ENCODE measurements at regions not wholly inside any gene's neighbourhood (a gene's known extent, or its start where the extent isn't known, plus 50 kb on each side); places are given as distances from the start of the nearest gene placed in this dataset.

GRCh38 chr3:84567796-84568195, 391.0 kb upstream of the CADM2 start:
- no peak for TF ChIP-seq CTCF (conservative IDR thresholded peaks at IDR 0.05; ENCODE audit: low read depth, low read length)
- no peak for DNase-seq (ENCODE audit: low read depth)
- H3K4me3 ChIP-seq (ENCODE audit: low read length) = no peak overlapping the region

- no peak for TF ChIP-seq CTCF (conservative IDR thresholded peaks at IDR 0.05; ENCODE audit: low read depth, low read length)
- H3K4me3 ChIP-seq (ENCODE audit: low read length) = no peak overlapping the region
- DNase-seq (ENCODE audit: low read depth) = no peak
These were observed 384.8 kb upstream of the CADM2 start for GRCh38 chr3:84573962-84574361.

- H3K4me3 ChIP-seq (ENCODE audit: low read length) = no peak overlapping the region
- TF ChIP-seq CTCF (conservative IDR thresholded peaks at IDR 0.05; ENCODE audit: low read depth, low read length) = no peak
- no peak for DNase-seq (ENCODE audit: low read depth)
These were observed 372.4 kb upstream of the CADM2 start for GRCh38 chr3:84586427-84586826.

- TF ChIP-seq CTCF (conservative IDR thresholded peaks at IDR 0.05; ENCODE audit: low read depth, low read length) = no peak
- no peak overlapping the region for H3K4me3 ChIP-seq (ENCODE audit: low read length)
- no peak for DNase-seq (ENCODE audit: low read depth)
These were observed 358.0 kb upstream of the CADM2 start for GRCh38 chr3:84600703-84601225.

- DNase-seq (ENCODE audit: low read depth) = no peak
- H3K4me3 ChIP-seq (ENCODE audit: low read length) = no peak overlapping the region
- TF ChIP-seq CTCF (conservative IDR thresholded peaks at IDR 0.05; ENCODE audit: low read depth, low read length) = no peak
These were observed 357.5 kb upstream of the CADM2 start for GRCh38 chr3:84601303-84601702.

GRCh38 chr3:84621823-84622222, 337.0 kb upstream of the CADM2 start:
- H3K4me3 ChIP-seq (ENCODE audit: low read length) = no peak overlapping the region
- no peak for DNase-seq (ENCODE audit: low read depth)
- TF ChIP-seq CTCF (conservative IDR thresholded peaks at IDR 0.05; ENCODE audit: low read depth, low read length) = no peak

- no peak overlapping the region for H3K4me3 ChIP-seq (ENCODE audit: low read length)
- TF ChIP-seq CTCF (conservative IDR thresholded peaks at IDR 0.05; ENCODE audit: low read depth, low read length) = no peak
- DNase-seq (ENCODE audit: low read depth) = no peak
These were observed 324.1 kb upstream of the CADM2 start for GRCh38 chr3:84634668-84635067.

Data from retinal pigment epithelial cell (primary cell).